ENCODE measurements at regions not wholly inside any gene's neighbourhood (a gene's known extent, or its start where the extent isn't known, plus 50 kb on each side); places are given as distances from the start of the nearest gene placed in this dataset.
A peak's percentile ranks its signal among the peaks of the same experiment; 100 is the strongest.

GRCh38 chr18:68467957-68468356 lies 247.0 kb downstream of the TMX3 start:
- H3K4me3 ChIP-seq (ENCODE audit: low read length, poor library complexity, severe bottlenecking), result peak overlapping the region; percentile 5
- H2AFZ ChIP-seq (ENCODE audit: low read length), result peak overlapping the region; percentile 88
- no peak for TF ChIP-seq EZH2phosphoT487 (IDR thresholded peaks at IDR 0.05; ENCODE audit: borderline replicate concordance)
- TF ChIP-seq, protein P1, sequence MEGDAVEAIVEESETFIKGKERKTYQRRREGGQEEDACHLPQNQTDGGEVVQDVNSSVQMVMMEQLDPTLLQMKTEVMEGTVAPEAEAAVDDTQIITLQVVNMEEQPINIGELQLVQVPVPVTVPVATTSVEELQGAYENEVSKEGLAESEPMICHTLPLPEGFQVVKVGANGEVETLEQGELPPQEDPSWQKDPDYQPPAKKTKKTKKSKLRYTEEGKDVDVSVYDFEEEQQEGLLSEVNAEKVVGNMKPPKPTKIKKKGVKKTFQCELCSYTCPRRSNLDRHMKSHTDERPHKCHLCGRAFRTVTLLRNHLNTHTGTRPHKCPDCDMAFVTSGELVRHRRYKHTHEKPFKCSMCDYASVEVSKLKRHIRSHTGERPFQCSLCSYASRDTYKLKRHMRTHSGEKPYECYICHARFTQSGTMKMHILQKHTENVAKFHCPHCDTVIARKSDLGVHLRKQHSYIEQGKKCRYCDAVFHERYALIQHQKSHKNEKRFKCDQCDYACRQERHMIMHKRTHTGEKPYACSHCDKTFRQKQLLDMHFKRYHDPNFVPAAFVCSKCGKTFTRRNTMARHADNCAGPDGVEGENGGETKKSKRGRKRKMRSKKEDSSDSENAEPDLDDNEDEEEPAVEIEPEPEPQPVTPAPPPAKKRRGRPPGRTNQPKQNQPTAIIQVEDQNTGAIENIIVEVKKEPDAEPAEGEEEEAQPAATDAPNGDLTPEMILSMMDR (conservative IDR thresholded peaks at IDR 0.05; ENCODE audit: low read length), result no peak
- H3K9me2 ChIP-seq (replicated peaks; ENCODE audit: low read depth, low read length), result no peaks in the 10 kb centered on the region
- H3K27me3 ChIP-seq (ENCODE audit: insufficient read depth, low read length, poor library complexity, severe bottlenecking), result no peaks in the 10 kb centered on the region
- no peaks in the 10 kb centered on the region for H4K20me1 ChIP-seq (ENCODE audit: insufficient read depth, low read length, poor library complexity, severe bottlenecking)
- H3K9me3 ChIP-seq (ENCODE audit: insufficient read depth, low read depth, low read length), result no peaks in the 10 kb centered on the region
- H3K79me2 ChIP-seq (ENCODE audit: insufficient read depth, low read length), result no peaks in the 10 kb centered on the region
- H3F3A ChIP-seq (ENCODE audit: low read depth), result no peaks in the 10 kb centered on the region
- no peaks in the 10 kb centered on the region for H3K4me1 ChIP-seq (ENCODE audit: insufficient read depth, low read length, poor library complexity, severe bottlenecking)
- no peaks in the 10 kb centered on the region for H3K36me3 ChIP-seq (ENCODE audit: insufficient read depth, low read length)
- peak overlapping the region; percentile 47 for H3K4me2 ChIP-seq (ENCODE audit: low read depth, low read length, poor library complexity, severe bottlenecking)
- no peak overlapping the region for H3K9ac ChIP-seq (ENCODE audit: low read depth, low read length, poor library complexity, severe bottlenecking)

- H2AFZ ChIP-seq (ENCODE audit: low read length), result peak overlapping the region; percentile 88; the same call in 1 of the 2 replicates
- no peaks in the 10 kb centered on the region for H3K9me3 ChIP-seq (ENCODE audit: insufficient read depth, low read depth, low read length)
- TF ChIP-seq, protein P1 (conservative IDR thresholded peaks at IDR 0.05; ENCODE audit: low read length), result no peak
- no peak for TF ChIP-seq EZH2phosphoT487 (IDR thresholded peaks at IDR 0.05; ENCODE audit: borderline replicate concordance)
- no peaks in the 10 kb centered on the region for H3K36me3 ChIP-seq (ENCODE audit: insufficient read depth, low read length)
- no peak overlapping the region for H3K9ac ChIP-seq (ENCODE audit: low read depth, low read length, poor library complexity, severe bottlenecking)
- no peaks in the 10 kb centered on the region for H3K9me2 ChIP-seq (replicated peaks; ENCODE audit: low read depth, low read length)
- no peaks in the 10 kb centered on the region for H3K79me2 ChIP-seq (ENCODE audit: insufficient read depth, low read length)
- no peaks in the 10 kb centered on the region for H3K27me3 ChIP-seq (ENCODE audit: insufficient read depth, low read length, poor library complexity, severe bottlenecking)
- H4K20me1 ChIP-seq (ENCODE audit: insufficient read depth, low read length, poor library complexity, severe bottlenecking), result no peaks in the 10 kb centered on the region
- no peak overlapping the region for H3K4me3 ChIP-seq (ENCODE audit: low read length, poor library complexity, severe bottlenecking)
- no peak overlapping the region for H3K4me2 ChIP-seq (ENCODE audit: low read depth, low read length, poor library complexity, severe bottlenecking)
- H3F3A ChIP-seq (ENCODE audit: low read depth), result no peaks in the 10 kb centered on the region
- no peaks in the 10 kb centered on the region for H3K4me1 ChIP-seq (ENCODE audit: insufficient read depth, low read length, poor library complexity, severe bottlenecking)
These were observed 247.6 kb downstream of the TMX3 start for GRCh38 chr18:68467329-68467728.

DNA sequence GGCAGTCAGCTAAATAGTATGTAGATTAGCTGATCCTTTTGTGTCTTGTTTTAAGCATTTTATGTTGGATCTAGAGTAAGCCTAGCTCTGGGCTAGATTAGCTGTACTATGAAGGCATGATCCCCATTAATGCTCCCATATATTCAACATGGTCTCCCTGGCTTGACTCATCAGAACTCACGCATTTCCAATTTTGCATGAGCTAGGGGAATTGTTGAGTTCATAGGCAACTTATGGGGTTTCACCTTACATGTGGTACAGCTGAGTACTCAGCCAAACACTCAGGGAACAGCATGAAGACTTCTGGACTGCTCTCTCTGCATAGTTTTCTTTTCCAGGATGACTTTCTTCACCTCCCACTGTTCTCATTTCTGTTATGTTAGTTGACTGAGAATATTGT lies 248.2 kb downstream of the TMX3 start:
- no peaks in the 10 kb centered on the region for H4K20me1 ChIP-seq (ENCODE audit: insufficient read depth, low read length, poor library complexity, severe bottlenecking)
- H3K4me1 ChIP-seq (ENCODE audit: insufficient read depth, low read length, poor library complexity, severe bottlenecking), result no peaks in the 10 kb centered on the region
- no peak overlapping the region for H3K4me3 ChIP-seq (ENCODE audit: low read length, poor library complexity, severe bottlenecking)
- no peak overlapping the region for H3K9ac ChIP-seq (ENCODE audit: low read depth, low read length, poor library complexity, severe bottlenecking)
- H3K9me3 ChIP-seq (ENCODE audit: insufficient read depth, low read depth, low read length), result no peaks in the 10 kb centered on the region
- no peak overlapping the region for H2AFZ ChIP-seq (ENCODE audit: low read length)
- no peaks in the 10 kb centered on the region for H3K36me3 ChIP-seq (ENCODE audit: insufficient read depth, low read length)
- H3K79me2 ChIP-seq (ENCODE audit: insufficient read depth, low read length), result no peaks in the 10 kb centered on the region
- H3K4me2 ChIP-seq (ENCODE audit: low read depth, low read length, poor library complexity, severe bottlenecking), result no peak overlapping the region
- no peaks in the 10 kb centered on the region for H3K9me2 ChIP-seq (replicated peaks; ENCODE audit: low read depth, low read length)
- no peaks in the 10 kb centered on the region for H3F3A ChIP-seq (ENCODE audit: low read depth)
- no peaks in the 10 kb centered on the region for H3K27me3 ChIP-seq (ENCODE audit: insufficient read depth, low read length, poor library complexity, severe bottlenecking)
- TF ChIP-seq, protein P1 (conservative IDR thresholded peaks at IDR 0.05; ENCODE audit: low read length), result no peak
- TF ChIP-seq EZH2phosphoT487 (IDR thresholded peaks at IDR 0.05; ENCODE audit: borderline replicate concordance), result no peak
